HG02571 (cell line): ENCODE measurements at regions not wholly inside any gene's neighbourhood (a gene's known extent, or its start where the extent isn't known, plus 50 kb on each side); places are given as distances from the start of the nearest gene placed in this dataset.
"Not testable (repeated sequence)": the region's sequence is repeated elsewhere in the genome, so short reads cannot be mapped to it uniquely, and the experiment has no call there.

Experiments used
- ATAC-seq: cut with Tn5 transposase; IDR thresholded peaks from one replicate; pipeline ENCODE4 v1.9.1; 2021; ENCODE audit warnings: mild to moderate bottlenecking, moderate library complexity; ENCODE audit not compliant: unreplicated experiment

DNA sequence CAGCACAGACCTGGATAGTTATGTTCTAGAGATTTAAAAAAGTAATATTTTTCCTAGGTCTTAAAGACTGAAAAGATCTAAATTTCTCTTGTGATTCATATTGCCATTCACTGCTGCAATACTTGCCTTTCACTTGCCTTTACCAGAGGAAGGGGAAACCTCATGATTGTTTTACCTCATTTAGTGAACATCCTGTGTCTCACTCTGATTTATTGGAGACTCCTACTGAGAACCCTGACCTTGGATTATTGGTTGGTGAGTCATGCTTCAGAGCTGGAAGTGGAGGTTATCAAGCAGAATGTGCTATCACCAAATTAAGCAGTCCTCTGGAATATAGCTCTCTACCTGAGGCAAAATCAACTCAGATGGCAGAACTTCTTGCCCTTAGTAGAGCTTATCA is 500.5 kb downstream of the TSN start:
- ATAC-seq, result no peak

DNA sequence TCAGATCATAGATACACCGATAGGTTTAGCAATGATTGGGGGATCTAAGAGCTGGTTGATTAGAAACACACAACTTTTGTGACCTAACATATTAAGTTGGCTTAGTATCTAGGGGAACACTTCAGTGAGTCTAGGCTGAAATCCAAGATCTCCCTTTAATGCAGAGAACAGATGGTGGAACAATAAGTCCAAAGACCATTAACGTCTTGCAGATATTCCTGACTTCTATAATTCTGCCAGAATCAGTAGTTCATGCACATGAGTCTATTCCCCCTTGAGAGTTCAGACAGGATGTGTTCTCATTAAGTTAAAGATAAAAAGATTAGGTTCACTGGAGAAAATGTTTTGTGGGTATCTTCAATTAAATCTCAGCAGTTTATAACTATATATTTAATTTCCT is 506.5 kb downstream of the TSN start:
- no peak for ATAC-seq

DNA sequence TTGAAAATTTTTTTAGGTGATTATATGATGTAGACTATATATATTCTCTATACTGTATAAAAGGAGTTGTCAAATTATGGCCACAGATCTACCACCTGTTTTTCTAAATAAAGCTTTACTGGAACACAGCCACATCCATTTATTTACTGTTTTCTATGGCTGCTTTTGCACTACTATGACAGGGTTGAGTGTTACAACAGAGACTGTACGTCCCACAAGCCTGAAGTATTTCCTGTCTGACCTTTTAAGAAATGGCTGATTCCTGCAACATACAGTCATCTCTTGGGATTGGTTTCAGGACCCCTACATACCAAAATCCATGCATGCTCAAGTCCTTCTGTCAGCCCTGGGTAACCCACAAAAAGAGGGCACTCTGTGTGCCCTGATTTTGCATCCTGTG is 508.3 kb downstream of the TSN start:
- ATAC-seq, result no peak

DNA sequence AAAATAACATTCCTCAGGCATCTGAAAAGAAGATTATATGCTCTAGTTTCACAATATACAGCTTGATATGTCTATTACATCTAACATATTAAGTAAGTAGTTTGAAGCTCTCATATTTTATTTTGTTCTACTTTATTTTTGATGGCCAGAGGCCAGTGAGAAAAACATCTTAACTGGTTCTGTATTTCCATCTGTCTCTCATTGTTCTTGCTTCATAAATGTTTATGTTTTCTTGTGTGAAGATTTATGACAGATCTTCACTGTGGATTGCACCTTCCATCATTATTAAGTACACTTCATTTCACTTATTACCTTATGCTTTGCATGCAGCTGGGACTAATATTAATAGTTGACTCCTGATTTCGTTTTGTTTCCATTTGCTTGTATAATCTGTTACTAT is 511.2 kb downstream of the TSN start:
- ATAC-seq, result no peak

DNA sequence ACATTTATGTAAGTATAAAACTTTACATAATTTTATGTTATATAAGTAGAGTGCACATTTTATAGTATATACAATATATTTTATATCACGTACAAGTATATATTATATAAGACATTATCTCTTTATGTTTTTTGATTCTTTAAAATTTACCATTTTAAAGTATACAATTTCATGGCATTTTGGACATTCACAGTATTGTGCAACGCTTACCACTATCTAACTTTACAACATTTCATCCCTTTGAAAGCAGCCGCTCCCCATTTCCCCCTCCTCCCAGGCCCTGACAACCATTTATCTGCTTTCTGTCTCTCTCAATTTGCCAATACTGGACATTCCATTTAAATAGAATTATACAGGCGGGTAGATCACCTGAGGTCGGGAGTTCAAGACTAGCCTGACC is 512.5 kb downstream of the TSN start:
- ATAC-seq, result no peak

DNA sequence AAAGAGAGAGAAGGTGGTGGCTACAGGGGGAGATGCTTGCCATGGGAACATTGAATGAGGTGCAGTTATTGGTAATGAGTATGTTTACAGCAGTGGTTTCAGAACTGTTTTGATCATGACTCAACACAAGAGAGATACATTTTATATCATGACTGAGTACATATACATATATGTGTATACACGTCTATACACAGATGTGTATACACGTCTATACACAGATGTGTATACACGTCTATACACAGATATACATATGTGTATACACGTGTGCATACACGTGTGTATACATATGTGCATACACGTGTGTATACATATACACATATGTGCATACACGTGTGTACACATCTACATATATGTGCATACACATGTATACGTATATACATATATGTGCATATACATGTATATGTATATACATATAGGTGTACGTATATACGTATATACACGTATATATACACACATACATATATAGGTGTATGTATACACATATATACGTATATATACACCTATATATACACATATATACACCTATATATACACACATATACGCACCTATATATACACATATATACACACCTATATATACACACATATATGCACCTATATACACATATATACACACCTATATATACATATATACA is 518.5 kb downstream of the TSN start:
- ATAC-seq, result no peak

DNA sequence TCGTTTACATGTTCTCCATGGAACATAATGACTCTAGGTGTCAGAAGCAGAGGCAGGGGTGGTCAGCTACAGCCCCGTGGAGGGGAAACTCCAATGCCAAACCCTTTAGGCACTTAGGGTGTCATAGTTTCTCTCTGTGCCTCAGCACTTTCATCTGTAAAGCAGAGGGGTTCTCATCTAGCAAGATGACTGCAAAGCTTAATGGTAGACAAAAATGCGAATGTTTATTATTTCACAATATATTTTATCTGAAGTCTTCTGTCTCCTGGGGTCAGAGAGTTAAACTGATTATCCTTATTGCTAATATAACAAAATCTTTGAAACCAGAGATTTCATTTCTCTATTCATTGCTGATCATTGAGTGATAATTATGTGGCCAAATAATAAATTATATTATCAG is 522.5 kb downstream of the TSN start:
- no peak for ATAC-seq

DNA sequence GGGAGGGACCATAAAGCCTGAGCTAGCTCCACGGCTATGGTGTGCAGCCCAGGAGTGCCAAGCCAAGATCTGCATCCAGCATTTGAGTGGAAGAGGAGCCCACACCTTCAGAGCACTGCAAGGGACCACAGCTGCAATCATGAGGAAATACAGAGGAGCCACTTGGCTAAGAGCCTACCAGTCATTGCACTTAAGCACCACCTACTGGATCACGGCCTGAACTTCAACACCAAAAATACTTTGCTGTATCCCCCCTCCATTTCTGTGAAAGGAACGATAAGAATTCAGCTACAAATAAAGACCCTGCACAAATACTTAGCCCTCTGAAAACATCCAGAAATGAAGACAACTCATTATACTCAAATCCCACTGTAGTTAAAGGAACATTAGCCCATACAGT is 545.3 kb downstream of the TSN start:
- ATAC-seq, result no peak

DNA sequence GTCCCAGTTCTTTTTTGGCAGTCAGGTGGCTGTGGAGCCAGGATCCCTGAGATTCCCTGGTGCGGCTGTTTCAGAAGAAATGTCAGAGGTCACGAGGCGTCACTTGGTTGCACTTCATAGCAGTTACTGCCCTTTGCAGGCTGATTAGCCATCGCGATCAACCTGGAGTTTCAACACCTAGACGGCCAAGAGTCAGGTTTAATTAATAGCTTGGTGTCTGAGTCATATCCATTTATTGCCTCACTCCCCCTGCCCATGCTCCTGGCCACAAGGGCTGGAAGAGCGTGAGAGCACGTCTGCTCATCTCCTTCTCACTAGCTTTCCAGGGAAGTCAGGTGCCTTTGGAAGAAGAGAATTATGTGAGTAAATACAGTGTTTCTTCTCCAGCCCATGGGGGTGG is 552.3 kb downstream of the TSN start:
- ATAC-seq, result no peak

DNA sequence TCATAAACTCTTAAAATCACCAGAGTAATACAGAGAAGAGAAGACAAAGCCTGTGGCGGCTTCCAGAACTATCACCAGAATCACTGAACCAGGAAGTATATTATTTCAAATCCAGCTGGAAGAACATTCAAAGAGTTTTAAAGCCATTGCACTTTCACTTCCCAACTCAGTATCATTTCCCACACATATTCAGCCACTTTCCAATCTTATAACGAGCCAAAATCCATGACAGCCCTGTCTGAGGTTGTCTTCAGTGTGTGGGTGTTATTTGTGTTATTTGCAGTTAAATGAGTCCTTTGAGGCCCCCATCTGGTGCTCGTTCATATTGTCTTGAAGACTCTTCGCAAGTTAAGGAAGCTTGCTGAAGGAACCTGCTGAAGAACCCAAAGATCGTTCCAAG is 559.9 kb downstream of the TSN start:
- no peak for ATAC-seq

DNA sequence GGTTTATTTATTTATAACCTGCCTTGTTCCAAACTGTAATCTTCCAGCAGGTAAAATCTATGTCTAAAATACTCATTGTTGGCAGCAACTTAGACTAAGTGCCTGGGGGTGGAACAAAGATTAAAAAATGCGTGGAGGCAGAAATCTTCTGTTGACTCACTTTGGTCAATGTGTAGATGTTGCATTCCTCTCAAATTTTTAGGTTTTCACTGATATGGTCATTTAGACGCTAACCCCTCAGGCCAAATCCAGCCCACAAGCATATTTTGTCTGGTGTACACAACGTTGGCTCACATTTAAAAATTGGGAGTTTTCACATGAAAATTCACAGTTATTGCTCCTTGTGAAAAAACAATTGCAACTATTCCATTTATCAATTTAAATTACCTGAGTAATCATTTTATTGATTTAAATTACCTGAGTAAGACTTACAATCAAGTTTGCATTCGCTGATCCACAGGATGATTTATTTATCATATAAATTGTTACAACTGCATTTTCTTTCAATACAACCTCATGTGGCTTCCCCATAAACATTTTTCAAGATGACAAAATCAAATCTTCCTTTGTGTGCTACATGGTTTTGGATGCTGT is 564.2 kb downstream of the TSN start:
- no peak for ATAC-seq

DNA sequence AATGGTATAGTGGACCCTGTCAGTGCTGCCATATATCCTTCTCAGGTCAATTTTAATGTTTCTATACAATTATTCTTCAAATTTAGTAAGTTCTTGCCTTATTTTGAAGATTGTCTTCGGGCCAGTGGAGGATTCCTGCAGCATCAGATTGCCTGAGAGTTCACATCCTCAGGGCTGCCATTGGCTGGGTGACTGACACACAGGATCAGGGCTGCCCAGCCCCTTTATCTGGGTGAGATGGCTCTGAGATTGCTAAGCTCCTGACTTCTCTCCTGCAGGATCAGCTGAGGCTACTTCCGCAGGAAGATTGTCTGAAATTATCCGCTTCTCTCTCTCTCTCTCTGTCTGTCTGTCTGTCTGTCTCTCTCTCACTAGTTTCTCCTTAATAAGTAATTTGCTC is 567.4 kb downstream of the TSN start:
- ATAC-seq, result no peak

DNA sequence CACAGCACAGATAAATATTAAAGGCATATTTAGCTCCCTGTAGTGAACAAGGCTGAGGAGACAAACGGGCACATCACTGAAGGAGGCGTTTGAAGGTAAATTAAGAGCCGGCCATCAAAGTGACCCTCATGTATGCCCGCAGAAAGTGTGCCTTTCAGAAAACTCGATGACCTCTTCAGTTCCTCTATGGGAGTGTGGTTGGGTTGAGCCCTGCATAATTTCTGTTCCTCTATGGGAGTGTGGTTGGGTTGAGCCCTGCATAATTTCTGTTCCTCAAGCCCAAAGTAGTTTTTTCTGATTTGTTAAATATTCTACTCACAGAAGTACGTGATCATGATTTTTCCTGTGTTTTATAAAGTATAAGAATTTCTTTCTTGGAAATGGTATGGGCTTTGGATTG is 568.5 kb downstream of the TSN start:
- no peak for ATAC-seq

DNA sequence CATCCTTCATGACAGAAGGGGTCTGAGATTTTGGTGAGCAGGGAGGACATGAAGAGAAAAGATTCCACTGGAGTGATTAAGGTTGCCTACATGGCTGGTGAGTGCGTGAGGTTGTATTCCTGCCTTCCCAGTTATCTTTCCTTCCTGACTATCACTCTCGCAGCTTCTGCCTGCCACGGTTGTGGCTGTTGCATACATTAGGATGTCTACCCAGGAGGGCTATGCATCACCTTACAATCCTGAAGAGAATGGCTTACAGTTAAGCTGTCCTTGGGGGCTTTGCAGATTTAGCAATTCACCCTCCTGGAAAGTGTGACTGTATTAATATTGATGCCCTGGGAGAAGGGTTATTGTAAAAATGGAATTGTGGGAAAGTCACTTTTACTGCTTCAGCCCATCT is 571.0 kb downstream of the TSN start:
- ATAC-seq, result no peak

DNA sequence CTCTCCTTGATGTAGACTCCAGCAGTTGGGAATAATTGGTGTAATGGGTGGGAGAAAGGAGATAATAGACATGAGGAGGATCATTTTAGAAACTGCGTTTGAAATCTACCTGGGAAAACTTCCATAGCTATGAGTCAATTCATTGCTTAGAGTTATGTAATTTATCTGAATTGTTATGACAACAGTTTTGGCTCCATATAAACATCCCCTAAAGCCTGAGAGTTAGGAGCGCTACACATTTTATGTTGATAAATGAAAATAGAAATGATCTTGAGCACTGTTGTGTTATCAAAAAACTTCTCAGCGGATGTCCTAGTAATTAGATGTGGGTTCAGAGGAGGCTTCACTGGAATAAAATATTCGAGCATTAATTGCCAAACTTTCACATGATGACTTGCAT is 573.4 kb downstream of the TSN start:
- ATAC-seq, result no peak

DNA sequence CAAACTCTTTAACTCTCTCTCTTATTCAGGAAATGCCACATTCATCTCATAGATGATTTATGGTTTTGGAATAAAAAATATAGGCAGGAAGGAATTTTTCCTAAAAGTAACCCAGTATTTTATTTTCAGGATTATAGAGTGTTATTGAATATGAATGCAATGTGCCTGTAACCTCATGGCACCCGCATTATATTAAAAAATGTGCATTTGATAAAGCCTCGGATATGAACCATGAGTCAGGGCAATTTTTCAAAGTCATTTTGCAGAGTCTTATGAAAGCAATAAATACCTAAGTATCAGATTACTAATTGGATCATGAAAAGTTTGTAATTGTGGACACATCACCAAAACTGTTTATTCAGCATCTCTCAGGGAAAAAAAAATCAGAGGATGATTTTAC is 573.8 kb downstream of the TSN start:
- ATAC-seq, result no peak

DNA sequence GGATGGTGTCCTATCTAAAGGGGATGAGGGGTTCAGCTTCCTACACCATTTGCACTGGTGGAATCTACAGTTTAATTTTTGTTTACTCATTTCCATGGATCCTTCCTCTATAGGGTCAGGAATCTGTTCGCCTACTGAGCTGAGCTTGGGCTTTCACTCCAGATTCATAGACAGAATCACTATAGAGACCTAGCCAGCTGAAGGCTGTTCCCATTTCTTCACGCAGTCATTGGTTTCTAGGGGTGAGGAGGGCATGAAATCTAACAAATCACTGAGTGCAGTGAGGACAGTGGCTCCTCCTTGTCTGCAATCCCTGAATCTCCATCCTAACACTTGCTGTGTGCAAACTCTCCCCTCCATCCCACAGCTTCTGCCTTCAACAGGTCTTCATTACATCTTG is 578.5 kb downstream of the TSN start:
- ATAC-seq, result no peak

DNA sequence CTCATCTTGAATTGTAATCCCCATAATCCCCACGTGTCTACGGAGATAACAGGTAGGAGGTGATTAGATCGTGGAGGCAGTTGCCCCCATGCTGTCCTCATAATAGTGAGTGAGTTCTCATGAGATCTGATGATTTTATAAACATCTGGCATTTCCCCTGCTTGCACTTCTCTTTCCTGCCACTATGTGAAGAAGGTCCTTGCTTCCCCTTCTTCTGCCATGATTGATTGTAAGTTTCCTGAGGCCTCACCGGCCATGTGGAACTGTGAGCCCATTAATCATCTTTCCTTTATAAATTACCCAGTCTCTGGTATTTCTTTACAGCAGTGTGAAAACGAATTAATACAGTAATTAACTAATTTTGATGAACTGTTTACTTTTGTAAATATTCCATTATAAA is 582.5 kb downstream of the TSN start:
- no peak for ATAC-seq

DNA sequence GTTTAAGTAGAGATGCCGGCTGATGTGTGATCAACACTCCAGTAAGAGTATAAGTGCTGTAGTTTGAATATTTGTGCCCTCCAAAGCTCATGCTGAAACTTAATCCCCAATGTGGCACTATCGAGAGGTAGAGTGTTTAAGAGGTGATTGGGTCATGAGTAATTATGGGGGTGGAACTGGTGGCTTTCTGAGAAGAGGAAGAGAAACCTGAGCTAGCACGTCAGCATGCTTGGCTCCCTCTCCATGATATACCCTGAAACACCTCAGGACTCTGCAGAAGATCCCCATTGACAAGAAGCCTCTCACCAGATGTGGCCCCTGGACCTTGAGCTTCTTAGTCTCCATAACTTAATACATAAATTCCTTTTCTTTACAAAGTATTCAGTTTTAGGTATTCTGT is 584.8 kb downstream of the TSN start:
- ATAC-seq, result peak; percentile 92

DNA sequence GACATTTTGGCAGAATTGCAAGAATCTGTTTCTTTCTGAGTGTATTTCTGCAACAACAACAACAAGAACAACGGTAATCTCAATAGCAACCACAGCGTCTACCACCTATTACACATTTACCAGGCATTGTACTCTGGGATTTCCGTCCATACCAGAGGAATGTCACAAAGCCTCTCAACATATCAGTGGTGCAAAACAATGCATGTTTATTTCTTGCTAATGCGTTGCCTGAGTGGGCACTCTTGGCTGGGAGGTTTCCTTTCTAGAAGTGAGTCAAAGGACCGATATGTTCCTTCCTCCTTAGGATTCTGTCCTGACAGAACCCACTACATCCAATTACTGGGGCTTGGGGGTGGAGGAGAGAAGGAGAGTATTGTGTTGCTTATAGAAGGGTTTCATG is 585.6 kb downstream of the TSN start:
- no peak for ATAC-seq

DNA sequence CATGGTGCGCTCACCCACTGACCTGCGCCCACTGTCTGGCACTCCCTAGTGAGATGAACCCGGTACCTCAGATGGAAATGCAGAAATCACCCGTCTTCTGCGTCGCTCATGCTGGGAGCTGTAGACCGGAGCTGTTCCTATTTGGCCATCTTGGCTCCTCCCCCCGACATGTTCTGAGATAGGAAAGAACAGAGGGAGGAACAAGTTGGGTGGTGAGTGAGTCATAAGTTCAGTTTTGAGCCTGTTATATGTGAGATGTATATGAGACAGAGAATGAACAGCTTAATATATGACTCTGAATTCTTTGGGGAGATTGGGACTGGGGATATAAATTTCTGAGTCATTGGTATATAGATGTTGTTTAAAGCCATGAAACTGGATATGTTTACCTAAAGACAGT is 596.7 kb downstream of the TSN start:
- ATAC-seq, result not testable (repeated sequence)

DNA sequence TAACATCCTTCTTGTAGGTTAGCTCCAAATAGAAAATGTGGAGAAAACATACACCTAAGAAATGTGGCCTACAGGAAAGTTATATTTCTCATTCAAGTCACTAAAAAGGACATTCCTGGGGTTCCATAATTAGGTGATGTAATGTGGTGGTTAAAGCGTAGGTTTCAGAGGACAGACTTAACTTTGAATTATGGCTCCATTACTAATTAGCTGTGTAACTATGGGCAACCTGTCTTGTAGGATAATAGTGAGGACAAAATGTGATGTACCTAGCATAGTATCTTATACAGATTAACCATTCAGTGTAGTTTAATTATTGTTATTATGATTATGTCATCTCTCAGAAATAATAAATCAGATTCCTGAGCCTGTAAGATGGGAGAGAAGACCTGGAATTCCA is 602.5 kb downstream of the TSN start:
- no peak for ATAC-seq

DNA sequence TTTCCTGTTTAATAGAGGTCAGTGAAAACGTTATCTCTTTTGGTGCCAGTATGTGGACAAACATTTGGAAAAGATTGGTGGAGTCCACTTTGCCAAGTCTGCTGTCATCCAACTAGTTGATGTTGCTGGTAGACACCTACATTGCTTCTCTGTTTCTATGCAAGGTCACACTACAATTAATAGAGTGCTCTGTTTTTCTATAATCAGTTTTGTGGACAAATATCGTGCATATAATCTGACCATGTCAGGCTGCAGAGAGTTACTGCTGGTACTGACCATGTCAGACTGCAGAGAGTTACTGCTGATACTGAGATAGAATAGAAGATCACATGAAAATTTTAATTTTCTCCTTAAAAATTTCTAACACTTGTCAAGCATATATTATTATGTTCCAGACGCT is 603.3 kb downstream of the TSN start:
- ATAC-seq, result no peak
